ENCODE measurements at regions not wholly inside any gene's neighbourhood (a gene's known extent, or its start where the extent isn't known, plus 50 kb on each side); places are given as distances from the start of the nearest gene placed in this dataset.

GRCh38 chr5:31116466-31117031 is 76.9 kb upstream of the CDH6 start:
- CTCF ChIA-PET: no interaction called here
- H3K4me3 ChIP-seq (replicated peaks in 1 of 3; ENCODE audit: insufficient read depth in 1 of 3, low read depth in 1 of 3, low read length in 3 of 3): no peak overlapping the region
- intact Hi-C loops (cut with micrococcal nuclease): no loop called here
- no peak overlapping the region for H3K4me2 ChIP-seq (ENCODE audit: insufficient read depth, low read length)
- no TSS peak for BruUV-seq (replicated peaks)
- no peaks in the 10 kb centered on the region for H3K4me1 ChIP-seq (ENCODE audit: control insufficient read depth, extremely low read depth, insufficient read depth, low read length)
- no peaks in the 10 kb centered on the region for H3K36me3 ChIP-seq (ENCODE audit: control insufficient read depth in 2 of 2, extremely low read depth in 1 of 2, insufficient read depth in 2 of 2, low read length in 2 of 2)
- no peaks in the 10 kb centered on the region for H3K9me3 ChIP-seq (replicated peaks; ENCODE audit: control insufficient read depth, insufficient read depth, low read length)
- no peak overlapping the region for H3K27ac ChIP-seq (ENCODE audit: insufficient read depth, low read depth, low read length)
- TF ChIP-seq EZH2 (IDR thresholded peaks at IDR 0.05; ENCODE audit: borderline replicate concordance, low read depth, low read length, severe bottlenecking) (no peak), CTCF (IDR thresholded peaks at IDR 0.05; ENCODE audit: extremely low read depth in 1 of 2, insufficient read depth in 1 of 2, low read depth in 1 of 2, low read length in 2 of 2) (no peak), JUN (IDR thresholded peaks at IDR 0.05; ENCODE audit: borderline replicate concordance, insufficient read depth, insufficient read length, low read depth) (no peak), MAX (IDR thresholded peaks at IDR 0.05; ENCODE audit: insufficient read depth, insufficient read length) (no peak), GATA2 (IDR thresholded peaks at IDR 0.05; ENCODE audit: insufficient read depth, insufficient read length, low read depth, low read length) (no peak), FOS (IDR thresholded peaks at IDR 0.05; ENCODE audit: borderline replicate concordance, insufficient read depth, low read length) (no peak), POLR2AphosphoS5 (IDR thresholded peaks at IDR 0.05; ENCODE audit: insufficient read depth, low read depth, low read length) (no peak), POLR2A (IDR thresholded peaks at IDR 0.05; ENCODE audit: low read depth, low read length) (no peak), MYC (IDR thresholded peaks at IDR 0.05; ENCODE audit: low read depth, low read length) (no peak)
- H2AFZ ChIP-seq (ENCODE audit: low read depth, low read length): no peak overlapping the region
- H3K79me2 ChIP-seq (ENCODE audit: control insufficient read depth, insufficient read depth, low read length): no peaks in the 10 kb centered on the region
- FAIRE-seq (no peak), DNase-seq (ENCODE audit: low read depth, low spot score) (no peak)
- no peak overlapping the region for H3K9ac ChIP-seq (replicated peaks; ENCODE audit: extremely low read depth, insufficient read depth, low read length)
- dilution Hi-C loops (cut with MboI; ENCODE audit: extremely low pct_ligation_motif_present, low sequenced_read_pairs): no loop called here
- H4K20me1 ChIP-seq (replicated peaks; ENCODE audit: control insufficient read depth, extremely low read depth, insufficient read depth, low read length): no peaks in the 10 kb centered on the region
- POLR2A ChIA-PET: no interaction called here
- H3K9me1 ChIP-seq (replicated peaks; ENCODE audit: control insufficient read depth, extremely low read depth, insufficient read depth, low read length): no peaks in the 10 kb centered on the region
- no peaks in the 10 kb centered on the region for H3K27me3 ChIP-seq (ENCODE audit: control insufficient read depth in 2 of 2, insufficient read depth in 2 of 2, low read length in 2 of 2)

Measured in endothelial cell of umbilical vein (primary cell).